ENCODE measurements at regions not wholly inside any gene's neighbourhood (a gene's known extent, or its start where the extent isn't known, plus 50 kb on each side); places are given as distances from the start of the nearest gene placed in this dataset.

DNA sequence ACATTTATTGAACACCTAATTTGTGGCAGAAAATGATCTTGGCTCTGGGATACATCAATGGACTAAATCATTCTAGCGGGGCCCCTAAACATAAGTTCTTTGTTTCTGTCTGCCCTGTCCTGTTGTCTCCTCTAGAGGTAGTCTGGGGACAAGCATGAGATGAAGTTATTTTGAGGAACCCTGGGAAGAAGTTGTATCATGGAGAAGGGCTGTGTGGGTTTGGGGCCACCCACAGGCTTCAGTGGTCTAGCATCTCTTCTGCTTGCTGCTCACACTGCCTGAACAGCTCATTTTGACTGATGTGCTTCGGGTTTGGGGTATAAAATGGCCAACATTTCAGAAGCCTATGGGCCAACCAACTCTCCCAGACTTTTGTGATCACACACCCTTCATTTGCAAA lies 50.3 kb upstream of the OSBPL11 start:
- H3K9ac ChIP-seq (ENCODE audit: low read length), result no peak overlapping the region
- peaks cover 13% of the 10 kb centered on the region for H3K4me1 ChIP-seq (ENCODE audit: control insufficient read depth, insufficient read depth, low read length)
- H3K27me3 ChIP-seq (ENCODE audit: control insufficient read depth, insufficient read depth, low read length), result no peaks in the 10 kb centered on the region
- H3K4me3 ChIP-seq (ENCODE audit: low read length), result no peak overlapping the region
- H3K9me3 ChIP-seq (ENCODE audit: control insufficient read depth, low read length), result no peaks in the 10 kb centered on the region
- H3K36me3 ChIP-seq (ENCODE audit: control insufficient read depth, insufficient read depth, low read length), result no peaks in the 10 kb centered on the region

- Histone ChIP-seq H3K36me3 (ENCODE audit: control insufficient read depth, insufficient read depth, low read length) (no peaks in the 10 kb centered on the region), H3K9me3 (ENCODE audit: control insufficient read depth, low read length) (no peaks in the 10 kb centered on the region), H3K4me3 (ENCODE audit: low read length) (no peak overlapping the region), H3K9ac (ENCODE audit: low read length) (no peak overlapping the region), H3K27me3 (ENCODE audit: control insufficient read depth, insufficient read depth, low read length) (no peaks in the 10 kb centered on the region), H3K4me1 (ENCODE audit: control insufficient read depth, insufficient read depth, low read length) (peaks cover 13% of the 10 kb centered on the region)
Measured at GRCh38 chr3:125646581-125646980, 51.3 kb upstream of the OSBPL11 start.

DNA sequence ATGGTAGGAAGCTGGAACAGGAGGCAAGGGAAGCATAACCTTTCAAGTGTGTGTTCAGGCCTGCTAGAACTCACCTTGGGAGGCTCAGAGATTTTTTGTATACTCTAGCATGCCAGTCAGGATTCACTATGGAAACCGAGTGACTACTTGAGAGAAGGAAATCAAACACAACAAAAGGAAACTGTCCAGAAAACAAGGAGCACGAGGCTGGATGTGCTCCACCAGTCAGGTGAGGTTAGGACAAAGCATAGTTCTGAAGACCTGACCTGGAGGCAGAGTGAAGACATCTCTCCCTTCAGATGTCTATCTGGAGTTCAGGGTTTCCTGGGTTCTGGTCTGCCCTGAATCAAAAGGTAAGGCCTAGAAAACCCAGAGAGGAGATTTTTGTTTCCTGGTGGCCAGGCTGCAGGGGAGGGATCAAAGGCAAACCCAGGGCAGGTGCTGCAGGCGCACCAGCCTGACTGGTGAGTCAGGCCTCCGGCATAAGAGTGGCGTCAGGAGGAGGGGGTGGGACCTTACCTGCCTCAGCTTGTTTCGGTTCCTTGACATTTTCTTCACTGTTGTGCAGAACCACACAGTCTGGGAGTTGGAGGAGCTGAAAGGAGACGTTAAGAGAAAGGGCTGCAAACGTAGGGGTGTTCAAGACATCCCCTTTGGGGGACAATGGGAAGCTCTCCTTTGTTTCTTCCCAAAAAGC lies 52.2 kb upstream of the OSBPL11 start:
- no peaks in the 10 kb centered on the region for H3K36me3 ChIP-seq (ENCODE audit: control insufficient read depth, insufficient read depth, low read length)
- peak overlapping the region; percentile 59 for H3K9ac ChIP-seq (ENCODE audit: low read length)
- peaks cover 13% of the 10 kb centered on the region for H3K4me1 ChIP-seq (ENCODE audit: control insufficient read depth, insufficient read depth, low read length)
- H3K4me3 ChIP-seq (ENCODE audit: low read length), result no peak overlapping the region
- H3K9me3 ChIP-seq (ENCODE audit: control insufficient read depth, low read length), result no peaks in the 10 kb centered on the region
- no peaks in the 10 kb centered on the region for H3K27me3 ChIP-seq (ENCODE audit: control insufficient read depth, insufficient read depth, low read length)

DNA sequence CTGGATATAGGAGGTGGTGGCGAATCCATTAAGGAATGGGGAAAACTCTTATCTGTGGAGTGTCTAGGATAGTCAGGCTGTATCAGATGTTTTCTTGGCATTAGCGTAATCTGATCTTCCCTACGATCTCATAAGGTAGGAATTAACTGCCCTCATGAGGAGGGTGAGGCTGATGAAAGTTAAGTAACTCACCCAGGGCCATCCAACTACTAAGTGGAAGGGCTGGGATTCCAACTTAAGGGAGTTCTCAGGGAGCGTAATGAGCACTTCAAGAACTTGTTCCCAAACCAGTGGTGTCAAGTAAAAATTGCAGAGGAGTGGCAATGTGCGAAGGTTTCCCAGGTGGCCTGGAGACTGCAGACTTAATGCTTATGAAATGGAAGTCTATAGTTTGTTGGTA lies 55.9 kb upstream of the OSBPL11 start:
- no peak overlapping the region for H3K4me3 ChIP-seq (ENCODE audit: low read length)
- H3K27me3 ChIP-seq (ENCODE audit: control insufficient read depth, insufficient read depth, low read length), result no peaks in the 10 kb centered on the region
- no peak overlapping the region for H3K9ac ChIP-seq (ENCODE audit: low read length)
- peaks cover 13% of the 10 kb centered on the region for H3K4me1 ChIP-seq (ENCODE audit: control insufficient read depth, insufficient read depth, low read length)
- H3K36me3 ChIP-seq (ENCODE audit: control insufficient read depth, insufficient read depth, low read length), result no peaks in the 10 kb centered on the region
- H3K9me3 ChIP-seq (ENCODE audit: control insufficient read depth, low read length), result no peaks in the 10 kb centered on the region

DNA sequence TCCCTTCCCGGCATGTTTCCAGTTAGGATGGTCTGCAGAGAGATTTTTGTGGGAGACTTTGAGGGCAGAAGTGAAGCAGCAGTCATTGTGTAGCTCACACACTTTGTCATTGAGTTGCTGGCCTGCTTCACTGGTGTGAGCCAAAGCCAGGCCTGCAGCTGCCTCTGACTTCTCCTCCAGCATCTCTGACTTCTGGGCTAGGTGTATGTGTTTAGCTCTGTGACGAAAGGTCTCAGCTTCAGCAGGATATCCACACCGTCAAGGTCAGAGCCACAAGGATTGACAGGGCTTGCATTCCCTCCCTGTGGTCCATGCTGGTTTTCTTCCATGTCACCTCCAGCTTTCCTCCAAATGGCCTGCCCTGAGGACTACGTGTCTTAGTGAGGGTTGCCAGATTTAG lies 57.1 kb upstream of the OSBPL11 start:
- H3K9ac ChIP-seq (ENCODE audit: low read length), result no peak overlapping the region
- no peaks in the 10 kb centered on the region for H3K27me3 ChIP-seq (ENCODE audit: control insufficient read depth, insufficient read depth, low read length)
- no peaks in the 10 kb centered on the region for H3K36me3 ChIP-seq (ENCODE audit: control insufficient read depth, insufficient read depth, low read length)
- no peak overlapping the region for H3K4me3 ChIP-seq (ENCODE audit: low read length)
- H3K4me1 ChIP-seq (ENCODE audit: control insufficient read depth, insufficient read depth, low read length), result peaks cover 8% of the 10 kb centered on the region
- no peaks in the 10 kb centered on the region for H3K9me3 ChIP-seq (ENCODE audit: control insufficient read depth, low read length)

GRCh38 chr3:125654526-125654925 lies 59.2 kb upstream of the OSBPL11 start:
- no peak overlapping the region for H3K9ac ChIP-seq (ENCODE audit: low read length)
- H3K4me3 ChIP-seq (ENCODE audit: low read length), result no peak overlapping the region
- H3K9me3 ChIP-seq (ENCODE audit: control insufficient read depth, low read length), result no peaks in the 10 kb centered on the region
- H3K27me3 ChIP-seq (ENCODE audit: control insufficient read depth, insufficient read depth, low read length), result no peaks in the 10 kb centered on the region
- H3K36me3 ChIP-seq (ENCODE audit: control insufficient read depth, insufficient read depth, low read length), result no peaks in the 10 kb centered on the region
- H3K4me1 ChIP-seq (ENCODE audit: control insufficient read depth, insufficient read depth, low read length), result no peaks in the 10 kb centered on the region

GRCh38 chr3:125662675-125663074 lies 67.4 kb upstream of the OSBPL11 start:
- Histone ChIP-seq H3K4me3 (ENCODE audit: low read length) (no peak overlapping the region), H3K36me3 (ENCODE audit: control insufficient read depth, insufficient read depth, low read length) (no peaks in the 10 kb centered on the region), H3K4me1 (ENCODE audit: control insufficient read depth, insufficient read depth, low read length) (no peaks in the 10 kb centered on the region), H3K27me3 (ENCODE audit: control insufficient read depth, insufficient read depth, low read length) (no peaks in the 10 kb centered on the region), H3K9me3 (ENCODE audit: control insufficient read depth, low read length) (no peaks in the 10 kb centered on the region), H3K9ac (ENCODE audit: low read length) (no peak overlapping the region)

- Histone ChIP-seq H3K4me1 (ENCODE audit: control insufficient read depth, insufficient read depth, low read length) (no peaks in the 10 kb centered on the region), H3K9ac (ENCODE audit: low read length) (no peak overlapping the region), H3K4me3 (ENCODE audit: low read length) (no peak overlapping the region), H3K9me3 (ENCODE audit: control insufficient read depth, low read length) (no peaks in the 10 kb centered on the region), H3K36me3 (ENCODE audit: control insufficient read depth, insufficient read depth, low read length) (no peaks in the 10 kb centered on the region), H3K27me3 (ENCODE audit: control insufficient read depth, insufficient read depth, low read length) (no peaks in the 10 kb centered on the region)
Measured at GRCh38 chr3:125670352-125670751, 75.1 kb upstream of the OSBPL11 start.

GRCh38 chr3:125670945-125671344 lies 75.6 kb upstream of the OSBPL11 start:
- H3K27me3 ChIP-seq (ENCODE audit: control insufficient read depth, insufficient read depth, low read length), result no peaks in the 10 kb centered on the region
- H3K4me1 ChIP-seq (ENCODE audit: control insufficient read depth, insufficient read depth, low read length), result no peaks in the 10 kb centered on the region
- H3K9ac ChIP-seq (ENCODE audit: low read length), result no peak overlapping the region
- H3K36me3 ChIP-seq (ENCODE audit: control insufficient read depth, insufficient read depth, low read length), result no peaks in the 10 kb centered on the region
- no peaks in the 10 kb centered on the region for H3K9me3 ChIP-seq (ENCODE audit: control insufficient read depth, low read length)
- no peak overlapping the region for H3K4me3 ChIP-seq (ENCODE audit: low read length)

GRCh38 chr3:125671461-125672243 lies 76.4 kb upstream of the OSBPL11 start:
- Histone ChIP-seq H3K9ac (ENCODE audit: low read length) (no peak overlapping the region), H3K4me3 (ENCODE audit: low read length) (no peak overlapping the region), H3K36me3 (ENCODE audit: control insufficient read depth, insufficient read depth, low read length) (no peaks in the 10 kb centered on the region), H3K4me1 (ENCODE audit: control insufficient read depth, insufficient read depth, low read length) (no peaks in the 10 kb centered on the region), H3K9me3 (ENCODE audit: control insufficient read depth, low read length) (no peaks in the 10 kb centered on the region), H3K27me3 (ENCODE audit: control insufficient read depth, insufficient read depth, low read length) (no peaks in the 10 kb centered on the region)

DNA sequence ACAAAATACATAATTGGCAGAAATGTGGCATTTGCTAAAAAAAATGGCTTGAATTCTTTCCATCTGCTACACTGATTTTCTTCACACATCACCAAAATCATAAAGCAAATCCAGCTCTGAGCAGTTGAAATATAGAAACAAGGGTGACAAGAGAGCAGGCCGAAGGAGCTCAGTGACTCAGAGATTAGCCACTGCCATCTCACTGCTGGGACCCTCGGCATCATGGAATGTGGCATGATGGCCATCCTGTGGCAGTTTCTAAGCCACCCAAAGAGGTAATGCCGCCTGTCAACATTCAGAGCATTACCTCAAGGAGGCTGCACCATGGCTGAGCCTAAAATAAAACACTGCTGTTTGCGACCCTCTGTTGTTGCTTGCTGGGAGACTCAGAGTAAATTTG lies 80.5 kb upstream of the OSBPL11 start:
- Histone ChIP-seq H3K4me3 (ENCODE audit: low read length) (no peak overlapping the region), H3K9ac (ENCODE audit: low read length) (no peak overlapping the region), H3K4me1 (ENCODE audit: control insufficient read depth, insufficient read depth, low read length) (no peaks in the 10 kb centered on the region), H3K36me3 (ENCODE audit: control insufficient read depth, insufficient read depth, low read length) (no peaks in the 10 kb centered on the region), H3K27me3 (ENCODE audit: control insufficient read depth, insufficient read depth, low read length) (no peaks in the 10 kb centered on the region), H3K9me3 (ENCODE audit: control insufficient read depth, low read length) (no peaks in the 10 kb centered on the region)

- H3K9me3 ChIP-seq (ENCODE audit: control insufficient read depth, low read length), result no peaks in the 10 kb centered on the region
- H3K4me3 ChIP-seq (ENCODE audit: low read length), result no peak overlapping the region
- no peak overlapping the region for H3K9ac ChIP-seq (ENCODE audit: low read length)
- H3K4me1 ChIP-seq (ENCODE audit: control insufficient read depth, insufficient read depth, low read length), result no peaks in the 10 kb centered on the region
- H3K27me3 ChIP-seq (ENCODE audit: control insufficient read depth, insufficient read depth, low read length), result no peaks in the 10 kb centered on the region
- no peaks in the 10 kb centered on the region for H3K36me3 ChIP-seq (ENCODE audit: control insufficient read depth, insufficient read depth, low read length)
Measured at GRCh38 chr3:125679258-125679657, 84.0 kb upstream of the OSBPL11 start.
